Stimulated activated CD4-positive, alpha-beta T cell treated with anti-CD3 and anti-CD28 coated beads, Interleukin-2, amount 100 ng/mL, for 48 hours (primary cell): ENCODE measurements at regions not wholly inside any gene's neighbourhood (a gene's known extent, or its start where the extent isn't known, plus 50 kb on each side); places are given as distances from the start of the nearest gene placed in this dataset.
"Not testable (repeated sequence)": the region's sequence is repeated elsewhere in the genome, so short reads cannot be mapped to it uniquely, and the experiment has no call there.

Experiments
- DNase-seq, 2 donors: peaks; one replicate each; pipeline ENCODE4 v3.0.0-alpha.2; 2020

- no peak for DNase-seq
Measured at GRCh38 chr12:83276904-83277303, 590.2 kb downstream of the TMTC2 start.

DNA sequence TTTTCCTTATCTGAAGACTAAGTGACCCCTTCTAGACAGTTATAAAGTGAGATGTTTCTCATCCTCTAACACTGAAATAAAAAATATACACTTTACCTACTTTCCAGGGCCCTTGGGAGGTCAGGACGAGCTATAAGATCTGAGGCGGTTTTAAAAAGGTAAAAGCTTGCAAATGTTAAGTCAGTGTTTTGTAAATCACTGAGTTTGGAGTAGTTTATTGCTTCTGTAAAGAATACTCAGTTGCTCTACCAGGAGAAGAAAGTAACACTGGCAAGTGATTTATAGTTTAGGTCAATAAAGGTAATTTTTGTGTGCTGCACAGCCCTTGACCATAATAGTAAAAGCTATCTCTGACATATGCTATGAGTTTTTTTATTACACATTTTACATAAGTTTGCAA lies 584.5 kb downstream of the TMTC2 start:
- DNase-seq = no peak

DNA sequence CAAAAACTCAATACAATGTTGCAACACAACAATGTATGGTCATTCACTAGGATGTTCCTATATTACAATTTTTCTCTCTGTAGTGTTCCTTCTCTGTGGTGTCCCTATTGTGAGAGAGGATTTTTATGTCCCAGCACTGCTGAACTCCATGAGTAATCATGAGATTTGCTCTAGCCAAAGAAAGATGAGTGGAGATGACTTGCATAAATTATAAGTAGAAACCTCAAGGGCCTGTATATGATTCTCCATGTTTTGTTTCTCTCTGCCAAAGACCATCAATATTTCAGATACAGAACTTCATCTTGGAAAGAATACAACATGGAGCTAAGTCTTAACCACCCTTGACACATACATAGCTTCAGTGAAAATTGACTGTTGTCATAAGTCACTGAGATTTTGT lies 579.1 kb downstream of the TMTC2 start:
- no peak for DNase-seq

- no peak for DNase-seq
Measured at GRCh38 chr12:83261998-83262397, 575.3 kb downstream of the TMTC2 start.

- not testable (repeated sequence) for DNase-seq
Measured at GRCh38 chr12:83260126-83260525, 573.4 kb downstream of the TMTC2 start.

DNA sequence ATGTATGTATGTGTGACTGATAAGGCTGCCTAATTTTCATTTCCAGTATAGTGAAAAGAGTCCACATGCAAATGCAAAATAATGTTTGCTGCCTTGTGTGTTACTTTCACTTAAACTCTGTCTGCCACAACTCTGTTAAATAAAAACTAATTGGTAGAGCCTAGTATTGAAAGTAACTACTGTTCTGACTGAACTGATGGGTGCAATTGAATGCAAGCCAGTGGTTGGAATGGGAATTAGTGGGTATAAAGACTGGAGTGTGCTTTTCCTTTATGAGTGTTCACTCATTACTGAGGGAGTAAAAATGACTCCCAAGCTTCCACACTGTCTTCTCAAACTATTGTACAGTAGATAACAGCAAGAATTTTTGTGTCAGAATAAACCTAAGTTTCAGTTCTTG lies 571.0 kb downstream of the TMTC2 start:
- no peak for DNase-seq

DNA sequence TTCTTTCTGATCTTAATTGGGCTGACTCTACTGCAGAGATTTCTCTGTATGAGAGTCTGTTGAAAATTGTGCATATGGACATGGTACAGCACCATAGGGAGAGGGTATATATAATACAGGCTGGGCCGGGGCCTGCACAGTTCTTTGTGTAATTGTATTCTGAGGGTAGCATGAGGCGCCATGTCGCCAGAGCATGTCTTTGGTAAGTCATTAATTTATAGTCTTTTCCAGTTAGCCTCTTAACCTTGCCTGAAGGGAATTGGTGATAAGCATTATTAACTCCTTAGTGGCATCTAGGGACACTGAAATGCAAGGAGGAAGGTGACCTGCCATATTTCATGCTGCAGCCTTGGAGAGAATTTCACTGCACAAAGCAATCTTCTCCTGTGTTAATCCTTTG lies 569.9 kb downstream of the TMTC2 start:
- DNase-seq = no peak

DNA sequence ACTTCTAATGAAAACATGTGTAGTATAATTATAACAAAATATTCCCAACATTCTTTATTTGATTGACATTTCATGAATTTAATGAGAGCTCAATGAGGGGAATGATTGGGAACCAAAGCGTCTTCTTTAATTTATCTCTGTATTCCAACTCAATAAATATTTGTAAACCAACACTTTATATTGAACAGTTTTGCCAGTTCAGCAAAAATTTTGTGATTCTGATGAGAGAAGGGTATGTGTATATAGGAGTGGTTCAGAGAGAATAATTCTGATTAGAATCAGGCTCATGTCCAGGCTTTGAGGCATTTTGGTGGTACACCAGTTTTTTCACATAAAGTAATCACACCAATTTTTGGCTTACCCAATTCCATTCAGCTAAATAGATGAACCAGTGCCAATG lies 564.2 kb downstream of the TMTC2 start:
- DNase-seq = no peak

DNA sequence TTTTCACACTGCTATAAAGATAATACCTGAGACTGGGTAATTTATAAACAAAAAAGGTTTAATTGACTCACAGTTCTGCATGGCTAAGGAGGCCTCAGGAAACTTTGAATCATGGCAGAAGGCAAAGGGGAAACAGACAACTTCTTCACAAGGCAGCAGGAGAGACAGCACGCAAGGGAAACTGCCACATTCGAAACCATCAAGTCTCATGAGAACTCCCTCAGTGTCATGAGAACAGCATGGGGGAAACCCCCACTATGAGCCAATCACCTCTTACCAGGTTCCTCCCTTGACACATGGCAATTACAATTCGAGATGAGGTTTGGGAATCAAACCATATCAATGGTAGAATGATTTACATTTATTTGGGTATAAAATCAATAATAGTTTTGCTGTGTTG lies 558.5 kb downstream of the TMTC2 start:
- DNase-seq = no peak

DNA sequence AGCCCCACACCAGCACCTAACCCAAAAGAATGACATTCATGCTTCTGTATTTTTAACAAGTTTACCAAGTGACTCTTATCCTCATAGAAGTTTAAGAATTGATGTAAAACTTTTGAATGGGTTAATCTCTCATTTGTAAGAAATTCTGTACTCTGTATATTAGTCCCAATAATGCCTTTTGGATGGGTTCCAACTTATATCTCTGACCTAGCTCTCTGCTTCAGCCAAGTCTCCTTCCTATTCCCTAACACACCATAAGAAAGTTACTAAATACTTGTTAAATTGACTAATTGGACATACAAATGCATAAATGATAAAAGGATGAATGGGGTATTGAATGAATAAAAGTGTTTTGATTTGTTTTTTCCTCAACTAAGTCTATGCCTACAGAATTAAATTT lies 557.3 kb downstream of the TMTC2 start:
- no peak for DNase-seq

DNA sequence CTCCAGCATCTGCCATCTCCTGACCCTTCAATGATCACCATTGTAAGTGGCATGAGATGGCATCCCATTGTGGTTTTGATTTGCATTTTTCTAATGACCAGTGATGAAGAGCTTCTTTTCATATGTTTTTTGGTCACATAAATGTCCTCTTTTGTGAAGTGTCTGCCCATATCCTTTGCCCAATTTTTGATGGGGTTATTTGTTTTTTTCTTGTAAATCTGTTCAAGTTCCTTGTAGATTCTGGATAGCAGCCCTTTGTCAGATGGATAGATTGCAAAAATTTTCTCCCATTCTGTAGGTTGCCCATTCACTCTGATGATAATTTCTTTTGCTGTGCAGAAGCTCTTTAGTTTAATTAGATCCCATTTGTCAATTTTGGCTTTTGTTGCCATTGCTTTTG lies 547.3 kb downstream of the TMTC2 start:
- DNase-seq = not testable (repeated sequence)

DNA sequence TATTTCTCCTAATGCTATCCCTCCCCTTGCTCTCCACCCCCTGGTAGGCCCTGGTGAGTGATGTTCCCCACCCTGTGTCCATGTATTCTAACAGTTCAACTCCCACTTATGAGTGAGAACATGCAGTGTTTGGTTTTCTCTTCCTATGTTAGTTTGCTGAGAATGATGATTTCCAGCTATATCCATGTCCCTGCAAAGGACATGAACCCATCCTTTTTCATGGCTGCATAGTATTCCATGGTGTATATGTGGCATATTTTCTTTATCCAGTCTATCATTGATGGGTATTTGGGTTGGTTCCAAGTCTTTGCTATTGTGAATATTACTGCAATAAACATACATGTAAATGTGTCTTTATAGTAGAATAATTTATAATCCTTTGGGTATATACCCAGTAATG lies 540.3 kb downstream of the TMTC2 start:
- not testable (repeated sequence) for DNase-seq

DNA sequence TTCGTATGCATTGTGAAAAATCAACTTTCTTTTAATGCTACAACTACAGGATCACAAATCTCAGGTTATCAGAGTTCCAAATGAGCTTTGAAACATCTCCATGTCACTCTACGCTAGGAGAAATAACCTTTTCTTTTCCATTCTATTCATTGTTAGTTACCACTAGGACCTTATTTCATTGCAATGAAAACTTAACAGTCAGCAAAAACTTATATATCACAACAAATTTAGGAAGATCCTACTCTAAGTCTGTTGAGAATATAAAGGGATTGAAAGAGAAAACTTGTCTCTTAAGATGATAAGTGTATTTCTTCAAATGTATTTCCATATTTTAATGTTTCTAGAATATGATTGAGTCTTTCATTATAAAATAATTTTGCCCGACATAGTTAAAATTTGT lies 539.1 kb downstream of the TMTC2 start:
- DNase-seq = no peak

GRCh38 chr12:83224012-83224411 lies 537.3 kb downstream of the TMTC2 start:
- DNase-seq = no peak

GRCh38 chr12:83220774-83221173 lies 534.1 kb downstream of the TMTC2 start:
- DNase-seq = no peak

DNA sequence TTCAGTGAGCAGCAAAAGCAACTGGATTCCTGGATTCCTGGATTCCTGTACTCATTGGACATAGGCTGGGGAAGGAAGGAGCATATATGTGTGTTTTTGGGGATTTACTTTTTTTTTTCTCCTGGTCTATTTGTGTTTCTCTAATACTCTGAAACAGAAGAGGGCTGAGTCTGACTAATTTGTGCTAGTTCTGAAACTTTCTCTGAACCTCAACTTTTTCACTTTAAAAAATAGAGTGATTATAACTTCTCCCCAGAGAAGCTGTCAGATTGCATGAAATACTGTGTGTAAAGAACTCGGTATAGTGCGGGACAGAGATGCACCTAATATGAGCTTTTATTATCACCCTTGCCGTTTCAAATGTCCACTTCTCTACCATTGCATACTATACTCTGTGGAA lies 529.5 kb downstream of the TMTC2 start:
- no peak for DNase-seq

- DNase-seq = no peak
Measured at GRCh38 chr12:83214185-83214584, 527.5 kb downstream of the TMTC2 start.

DNA sequence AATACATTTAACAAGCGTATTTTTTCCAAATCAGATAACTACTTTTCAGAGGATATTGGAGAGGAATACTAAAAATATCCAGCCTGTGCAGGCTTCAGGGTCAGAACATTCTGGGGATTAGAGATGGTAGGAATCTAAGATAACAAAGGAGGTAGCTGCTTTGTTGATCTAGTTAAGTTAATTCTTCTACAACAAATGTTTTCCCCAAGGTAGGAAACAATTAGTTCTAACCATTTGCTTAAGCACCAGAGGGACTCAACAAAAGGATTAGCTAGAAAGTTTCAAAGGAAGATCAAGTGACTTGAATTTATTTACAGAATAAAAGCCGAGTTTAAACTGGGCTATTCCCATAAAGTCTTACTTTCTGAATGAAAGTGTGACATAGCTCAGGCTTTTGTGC lies 524.2 kb downstream of the TMTC2 start:
- DNase-seq = no peak

DNA sequence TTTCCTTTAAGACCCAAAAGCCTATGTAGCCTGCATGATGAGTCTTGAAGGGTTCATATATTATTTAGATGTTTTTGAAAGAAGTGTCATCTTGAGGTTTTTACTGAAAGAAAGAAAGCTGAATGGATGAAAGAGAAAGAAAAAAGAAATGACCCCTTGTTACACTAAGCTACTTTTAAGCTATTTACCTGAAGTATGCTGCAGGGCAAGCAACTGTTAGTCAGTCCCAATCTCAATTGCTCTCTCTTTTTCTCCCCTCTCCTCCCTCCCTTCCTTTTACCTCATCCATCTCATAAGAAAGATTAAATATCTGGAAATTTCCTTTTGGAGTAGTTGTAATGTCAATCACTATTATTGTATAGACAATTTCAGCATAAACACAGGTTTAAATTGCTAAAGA lies 512.4 kb downstream of the TMTC2 start:
- no peak for DNase-seq

DNA sequence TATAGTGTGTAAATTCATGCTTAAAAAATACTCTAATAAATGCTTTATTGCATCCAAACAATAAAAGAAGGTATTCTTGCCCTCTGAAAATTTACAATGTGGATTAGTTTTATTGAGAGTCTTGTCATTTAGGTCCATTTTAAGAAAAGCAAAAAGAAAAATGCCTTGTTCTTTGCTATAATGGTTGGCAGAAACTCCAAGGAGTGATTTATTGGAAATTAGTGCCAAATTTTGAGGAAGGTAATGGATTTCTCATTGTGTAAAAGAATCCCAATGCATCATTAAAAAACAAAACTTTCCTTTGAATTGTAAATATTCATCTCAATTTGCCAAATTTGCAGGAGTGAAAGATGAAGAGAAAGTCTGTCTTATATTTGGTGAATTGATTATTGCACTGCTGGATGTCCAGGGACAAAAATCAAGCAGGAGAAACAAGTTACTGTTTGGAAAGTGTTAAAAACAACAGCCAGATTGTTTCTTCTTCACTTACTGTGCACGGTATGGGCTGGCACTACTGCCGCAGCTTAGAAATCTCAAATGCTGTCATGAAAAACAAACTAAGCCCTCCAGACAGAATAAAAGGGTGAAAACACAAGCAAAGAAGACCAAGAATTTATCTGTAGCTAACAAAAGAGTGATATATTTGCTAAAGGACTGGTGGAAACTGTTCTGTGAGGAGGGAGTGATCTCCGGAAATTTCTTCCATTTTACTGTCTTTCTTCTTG lies 511.7 kb downstream of the TMTC2 start:
- no peak for DNase-seq

- no peak for DNase-seq
Measured at GRCh38 chr12:83197483-83197914, 510.8 kb downstream of the TMTC2 start.

- no peak for DNase-seq
Measured at GRCh38 chr12:83196694-83197350, 510.1 kb downstream of the TMTC2 start.

GRCh38 chr12:83190631-83191390 lies 504.1 kb downstream of the TMTC2 start:
- no peak for DNase-seq

GRCh38 chr12:83186419-83186818 lies 499.7 kb downstream of the TMTC2 start:
- no peak for DNase-seq
